ENCODE measurements at regions not wholly inside any gene's neighbourhood (a gene's known extent, or its start where the extent isn't known, plus 50 kb on each side); places are given as distances from the start of the nearest gene placed in this dataset.
"Not testable (repeated sequence)": the region's sequence is repeated elsewhere in the genome, so short reads cannot be mapped to it uniquely, and the experiment has no call there.

- DNase-seq = no peak
Measured at GRCh38 chr20:4465212-4465611, 216.1 kb upstream of the ADRA1D start.

- not testable (repeated sequence) for DNase-seq
Measured at GRCh38 chr20:4462801-4463200, 213.7 kb upstream of the ADRA1D start.

- no peak for DNase-seq
Measured at GRCh38 chr20:4459081-4459480, 210.0 kb upstream of the ADRA1D start.

- no peak for DNase-seq
Measured at GRCh38 chr20:4457566-4458543, 208.8 kb upstream of the ADRA1D start.

GRCh38 chr20:4455996-4456395 lies 206.9 kb upstream of the ADRA1D start:
- no peak for DNase-seq

- no peak for DNase-seq
Measured at GRCh38 chr20:4455301-4455701, 206.2 kb upstream of the ADRA1D start.

- no peak for DNase-seq
Measured at GRCh38 chr20:4454111-4454510, 205.0 kb upstream of the ADRA1D start.

- no peak for DNase-seq
Measured at GRCh38 chr20:4453359-4453758, 204.3 kb upstream of the ADRA1D start.

- DNase-seq = no peak
Measured at GRCh38 chr20:4451487-4452081, 202.5 kb upstream of the ADRA1D start.

GRCh38 chr20:4449957-4450715 lies 201.0 kb upstream of the ADRA1D start:
- no peak for DNase-seq

GRCh38 chr20:4445784-4446183 lies 196.7 kb upstream of the ADRA1D start:
- no peak for DNase-seq

- no peak for DNase-seq
Measured at GRCh38 chr20:4445331-4445730, 196.2 kb upstream of the ADRA1D start.

- no peak for DNase-seq
Measured at GRCh38 chr20:4444404-4444803, 195.3 kb upstream of the ADRA1D start.

GRCh38 chr20:4443016-4443415 lies 193.9 kb upstream of the ADRA1D start:
- DNase-seq = no peak

- no peak for DNase-seq
Measured at GRCh38 chr20:4441871-4442270, 192.8 kb upstream of the ADRA1D start.

GRCh38 chr20:4441191-4441590 lies 192.1 kb upstream of the ADRA1D start:
- DNase-seq = no peak

- no peak for DNase-seq
Measured at GRCh38 chr20:4439461-4439860, 190.4 kb upstream of the ADRA1D start.

- DNase-seq = no peak
Measured at GRCh38 chr20:4437131-4437530, 188.0 kb upstream of the ADRA1D start.

GRCh38 chr20:4435671-4436455 lies 186.8 kb upstream of the ADRA1D start:
- no peak for DNase-seq

GRCh38 chr20:4435225-4435624 lies 186.1 kb upstream of the ADRA1D start:
- no peak for DNase-seq

GRCh38 chr20:4434681-4435080 lies 185.6 kb upstream of the ADRA1D start:
- no peak for DNase-seq

- no peak for DNase-seq
Measured at GRCh38 chr20:4431446-4431845, 182.4 kb upstream of the ADRA1D start.

- not testable (repeated sequence) for DNase-seq
Measured at GRCh38 chr20:4430826-4431225, 181.7 kb upstream of the ADRA1D start.
